NB4 (cell line): ENCODE measurements at regions not wholly inside any gene's neighbourhood (a gene's known extent, or its start where the extent isn't known, plus 50 kb on each side); places are given as distances from the start of the nearest gene placed in this dataset.

Experiments
- DNase-seq: peaks from one replicate; pipeline ENCODE4 v3.0.0; 2010; ENCODE audit warnings: low read depth
- H3K4me3 ChIP-seq: one replicate; pipeline ENCODE4 v1.5.1; 2011; ENCODE audit warnings: mild to moderate bottlenecking, low read depth, low read length, moderate library complexity
- MYC ChIP-seq: IDR thresholded peaks from 2 replicates; pipeline ENCODE4 v1.6.1; 2011; ENCODE audit warnings: low read depth, low read length
- POLR2A ChIP-seq: IDR thresholded peaks from 2 replicates; pipeline ENCODE4 v1.6.1; 2011; ENCODE audit warnings: mild to moderate bottlenecking; ENCODE audit not compliant: insufficient read length; ENCODE audit errors: extremely low read depth
- TF ChIP-seq, protein P1 (sequence below): IDR thresholded peaks from one replicate; pipeline ENCODE4 v1.5.1; 2012; ENCODE audit warnings: low read depth, low read length
- TF ChIP-seq, protein P2 (sequence below): IDR thresholded peaks from 2 replicates; pipeline ENCODE4 v1.6.1; 2011; ENCODE audit warnings: low read depth, low read length

GRCh38 chr20:22652681-22653588 lies 68.6 kb upstream of the FOXA2 start:
- TF ChIP-seq MYC = no peak
- TF ChIP-seq, protein P1, sequence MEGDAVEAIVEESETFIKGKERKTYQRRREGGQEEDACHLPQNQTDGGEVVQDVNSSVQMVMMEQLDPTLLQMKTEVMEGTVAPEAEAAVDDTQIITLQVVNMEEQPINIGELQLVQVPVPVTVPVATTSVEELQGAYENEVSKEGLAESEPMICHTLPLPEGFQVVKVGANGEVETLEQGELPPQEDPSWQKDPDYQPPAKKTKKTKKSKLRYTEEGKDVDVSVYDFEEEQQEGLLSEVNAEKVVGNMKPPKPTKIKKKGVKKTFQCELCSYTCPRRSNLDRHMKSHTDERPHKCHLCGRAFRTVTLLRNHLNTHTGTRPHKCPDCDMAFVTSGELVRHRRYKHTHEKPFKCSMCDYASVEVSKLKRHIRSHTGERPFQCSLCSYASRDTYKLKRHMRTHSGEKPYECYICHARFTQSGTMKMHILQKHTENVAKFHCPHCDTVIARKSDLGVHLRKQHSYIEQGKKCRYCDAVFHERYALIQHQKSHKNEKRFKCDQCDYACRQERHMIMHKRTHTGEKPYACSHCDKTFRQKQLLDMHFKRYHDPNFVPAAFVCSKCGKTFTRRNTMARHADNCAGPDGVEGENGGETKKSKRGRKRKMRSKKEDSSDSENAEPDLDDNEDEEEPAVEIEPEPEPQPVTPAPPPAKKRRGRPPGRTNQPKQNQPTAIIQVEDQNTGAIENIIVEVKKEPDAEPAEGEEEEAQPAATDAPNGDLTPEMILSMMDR = no peak
- TF ChIP-seq, protein P2, sequence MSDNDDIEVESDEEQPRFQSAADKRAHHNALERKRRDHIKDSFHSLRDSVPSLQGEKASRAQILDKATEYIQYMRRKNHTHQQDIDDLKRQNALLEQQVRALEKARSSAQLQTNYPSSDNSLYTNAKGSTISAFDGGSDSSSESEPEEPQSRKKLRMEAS = no peak
- no peak for TF ChIP-seq POLR2A
- no peak overlapping the region for H3K4me3 ChIP-seq
- DNase-seq = no peak

DNA sequence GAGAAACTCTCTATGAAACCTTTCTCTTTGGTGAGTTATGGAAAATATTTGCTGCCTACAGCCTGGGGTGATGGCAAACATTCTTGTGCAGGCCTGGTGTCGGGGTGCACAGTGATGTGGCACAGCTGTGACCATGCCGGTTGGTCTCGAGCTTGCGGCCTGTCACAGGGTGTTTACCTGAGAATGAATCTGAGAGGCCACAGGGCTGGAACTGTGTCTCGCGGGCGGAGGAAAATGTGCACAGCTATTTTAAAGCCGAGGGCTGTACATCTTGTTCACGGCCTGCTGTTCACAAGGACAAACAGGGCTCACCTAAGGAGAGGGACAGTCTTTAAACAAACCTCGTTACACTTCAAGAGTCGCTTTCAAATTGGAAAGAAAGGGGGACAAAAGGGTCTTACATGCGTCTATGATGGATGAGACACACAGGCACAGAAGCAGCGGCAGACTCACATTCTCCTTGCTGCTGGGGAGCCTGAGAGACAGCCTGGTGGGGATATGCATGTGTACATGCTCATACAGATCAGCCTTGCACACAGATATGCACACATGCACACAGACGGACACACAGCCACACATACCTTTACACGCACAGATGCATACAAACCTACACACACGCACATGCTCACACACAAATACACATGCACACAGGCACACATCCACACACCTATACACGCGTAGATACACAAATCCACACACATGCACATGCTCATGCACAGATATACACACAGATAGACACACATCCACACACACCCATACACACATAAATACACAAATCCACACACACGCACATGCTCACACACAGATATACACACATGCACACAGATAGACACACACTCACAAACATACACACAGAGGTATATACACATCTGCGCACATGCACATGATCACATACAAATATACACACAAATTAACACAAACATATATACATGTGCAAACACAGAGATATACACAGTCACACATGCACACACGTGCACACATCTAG lies 69.6 kb upstream of the FOXA2 start:
- no peak for DNase-seq
- TF ChIP-seq, protein P2 = 0 out of 2 replicates have a peak, but pooled peaks have one; percentile 4
- TF ChIP-seq MYC = no peak
- H3K4me3 ChIP-seq = no peak overlapping the region

- no peak for DNase-seq
- TF ChIP-seq POLR2A (no peak), MYC (no peak)
- TF ChIP-seq, protein P2 = no peak
- TF ChIP-seq, protein P1 = no peak
- H3K4me3 ChIP-seq = no peak overlapping the region
Measured at GRCh38 chr20:22663528-22664025, 79.2 kb upstream of the FOXA2 start.

- DNase-seq = no peak
- no peak for TF ChIP-seq MYC
- no peak for TF ChIP-seq POLR2A
- no peak overlapping the region for H3K4me3 ChIP-seq
Measured at GRCh38 chr20:22667198-22667597, 82.8 kb upstream of the FOXA2 start.

DNA sequence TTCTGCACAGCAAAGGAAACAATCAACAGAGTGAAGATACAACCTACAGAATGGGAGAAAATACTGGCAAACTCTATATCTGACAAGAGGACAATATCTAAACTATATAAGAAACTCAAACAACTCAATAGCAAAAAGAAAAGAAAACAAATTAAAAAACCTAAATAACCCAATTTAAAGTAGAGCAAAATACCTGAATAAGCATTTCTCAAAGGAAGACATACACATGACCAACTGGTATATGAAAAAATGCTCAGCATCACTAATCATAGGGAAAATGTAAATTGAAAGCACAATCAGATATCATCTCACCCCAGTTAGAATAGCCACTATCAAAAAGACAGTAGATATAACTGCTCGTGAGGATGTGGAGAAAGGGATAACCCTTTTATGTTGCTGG lies 87.8 kb upstream of the FOXA2 start:
- TF ChIP-seq, protein P2 = no peak
- no peak for TF ChIP-seq MYC
- no peak for TF ChIP-seq POLR2A
- TF ChIP-seq, protein P1 = no peak
- no peak overlapping the region for H3K4me3 ChIP-seq
- DNase-seq = no peak

GRCh38 chr20:22673467-22673866 lies 89.1 kb upstream of the FOXA2 start:
- H3K4me3 ChIP-seq = no peak overlapping the region
- no peak for DNase-seq
- TF ChIP-seq, protein P1 = no peak
- no peak for TF ChIP-seq POLR2A
- TF ChIP-seq, protein P2 = no peak
- no peak for TF ChIP-seq MYC
